Osteoblast (primary cell): ENCODE measurements at regions not wholly inside any gene's neighbourhood (a gene's known extent, or its start where the extent isn't known, plus 50 kb on each side); places are given as distances from the start of the nearest gene placed in this dataset.

Experiments used
- DNase-seq: peaks from one replicate; pipeline ENCODE4 v3.0.0; 2011; ENCODE audit warnings: low spot score, mixed read lengths; ENCODE audit not compliant: insufficient read length; ENCODE audit errors: missing footprints
- H2AFZ ChIP-seq: 2 replicates; pipeline ENCODE4 v1.6.0; 2011; ENCODE audit warnings: mild to moderate bottlenecking, low read length
- H3K27ac ChIP-seq: 2 replicates; pipeline ENCODE4 v1.5.1; 2011; ENCODE audit warnings: mild to moderate bottlenecking, low read depth, low read length, moderate library complexity
- H3K27me3 ChIP-seq: 2 replicates; pipeline ENCODE4 v1.6.0; 2012; ENCODE audit warnings: mild to moderate bottlenecking, control low read depth, inconsistent platforms, low read length, moderate library complexity; ENCODE audit not compliant: insufficient read depth
- H3K36me3 ChIP-seq: 2 replicates; pipeline ENCODE4 v1.5.1; 2011; ENCODE audit warnings: mild to moderate bottlenecking, low read length, control low read depth, moderate library complexity; ENCODE audit not compliant: insufficient read depth
- H3K4me1 ChIP-seq: 2 replicates; pipeline ENCODE4 v1.5.1; 2011; ENCODE audit warnings: mild to moderate bottlenecking, low read length, control low read depth, moderate library complexity; ENCODE audit not compliant: insufficient read depth
- H3K4me2 ChIP-seq: 2 replicates; pipeline ENCODE4 v1.6.0; 2011; ENCODE audit warnings: mild to moderate bottlenecking, low read length; ENCODE audit not compliant: insufficient read depth
- H3K4me3 ChIP-seq: fragments of 200-600 bp; sonication (generic); 3 replicates; pipeline ENCODE4 v1.5.1; 2012; ENCODE audit warnings: mild to moderate bottlenecking, low read length, inconsistent platforms; ENCODE audit not compliant: insufficient read depth
- H3K79me2 ChIP-seq: 2 replicates; pipeline ENCODE4 v1.6.0; 2012; ENCODE audit warnings: mild to moderate bottlenecking, low read length, control low read depth, inconsistent platforms; ENCODE audit not compliant: insufficient read depth
- H3K9me3 ChIP-seq: 2 replicates; pipeline ENCODE4 v1.5.1; 2011; ENCODE audit warnings: low read depth, low read length, control low read depth
- H4K20me1 ChIP-seq: 2 replicates; pipeline ENCODE4 v1.6.0; 2012; ENCODE audit warnings: mild to moderate bottlenecking, low read length, control low read depth; ENCODE audit not compliant: insufficient read depth
- TF ChIP-seq, protein P1 (sequence below): IDR thresholded peaks from 2 replicates; pipeline ENCODE4 v1.5.1; 2011; ENCODE audit warnings: mild to moderate bottlenecking, low read depth, low read length, moderate library complexity; ENCODE audit errors: extremely low read depth

DNA sequence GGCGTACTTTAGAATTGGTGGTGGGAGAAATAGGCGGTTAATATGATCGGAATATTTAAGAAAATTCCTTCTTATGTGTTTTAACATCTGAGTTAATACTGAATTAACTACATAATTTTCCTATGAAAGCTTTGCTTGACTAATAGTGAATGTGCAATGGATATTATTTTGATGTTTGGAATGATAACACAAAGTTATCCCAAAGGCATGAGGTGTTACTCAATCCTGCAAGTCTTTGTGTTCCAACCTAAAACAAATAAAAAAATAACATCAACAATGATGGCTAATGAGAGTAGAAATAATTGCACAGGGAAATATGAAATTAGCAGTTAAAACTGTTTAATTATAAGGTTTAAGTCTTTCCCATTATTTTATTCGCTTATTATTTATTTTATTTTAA lies 183.6 kb upstream of the ARSJ start:
- Histone ChIP-seq H3K4me1 (peaks cover 6% of the 10 kb centered on the region), H3K27me3 (no peaks in the 10 kb centered on the region), H3K79me2 (no peaks in the 10 kb centered on the region), H3K36me3 (no peaks in the 10 kb centered on the region), H3K9me3 (no peaks in the 10 kb centered on the region), H3K4me3 (no peak overlapping the region), H3K27ac (no peak overlapping the region), H2AFZ (no peak overlapping the region), H3K4me2 (no peak overlapping the region), H4K20me1 (no peaks in the 10 kb centered on the region)
- TF ChIP-seq, protein P1, sequence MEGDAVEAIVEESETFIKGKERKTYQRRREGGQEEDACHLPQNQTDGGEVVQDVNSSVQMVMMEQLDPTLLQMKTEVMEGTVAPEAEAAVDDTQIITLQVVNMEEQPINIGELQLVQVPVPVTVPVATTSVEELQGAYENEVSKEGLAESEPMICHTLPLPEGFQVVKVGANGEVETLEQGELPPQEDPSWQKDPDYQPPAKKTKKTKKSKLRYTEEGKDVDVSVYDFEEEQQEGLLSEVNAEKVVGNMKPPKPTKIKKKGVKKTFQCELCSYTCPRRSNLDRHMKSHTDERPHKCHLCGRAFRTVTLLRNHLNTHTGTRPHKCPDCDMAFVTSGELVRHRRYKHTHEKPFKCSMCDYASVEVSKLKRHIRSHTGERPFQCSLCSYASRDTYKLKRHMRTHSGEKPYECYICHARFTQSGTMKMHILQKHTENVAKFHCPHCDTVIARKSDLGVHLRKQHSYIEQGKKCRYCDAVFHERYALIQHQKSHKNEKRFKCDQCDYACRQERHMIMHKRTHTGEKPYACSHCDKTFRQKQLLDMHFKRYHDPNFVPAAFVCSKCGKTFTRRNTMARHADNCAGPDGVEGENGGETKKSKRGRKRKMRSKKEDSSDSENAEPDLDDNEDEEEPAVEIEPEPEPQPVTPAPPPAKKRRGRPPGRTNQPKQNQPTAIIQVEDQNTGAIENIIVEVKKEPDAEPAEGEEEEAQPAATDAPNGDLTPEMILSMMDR = no peak
- no peak for DNase-seq

DNA sequence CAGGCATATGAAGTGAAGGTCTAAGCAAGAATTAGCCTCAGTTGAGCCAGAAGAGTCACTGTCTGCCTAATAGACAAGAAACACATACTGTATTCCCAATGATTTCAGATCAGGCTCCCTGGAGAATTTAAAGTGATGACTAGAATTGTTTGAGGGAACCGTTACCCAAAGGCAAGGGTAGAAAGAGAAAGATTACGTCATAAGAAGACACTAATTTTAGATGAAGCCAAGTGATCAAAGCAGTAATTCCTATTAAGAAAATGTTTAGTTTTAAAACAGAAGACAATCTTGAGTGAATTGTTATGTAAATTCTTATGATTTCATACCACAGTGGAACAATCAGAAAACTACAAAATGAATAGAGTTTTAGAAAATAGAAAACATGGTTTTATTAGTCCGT lies 194.5 kb upstream of the ARSJ start:
- Histone ChIP-seq H3K27ac (no peak overlapping the region), H3K27me3 (no peaks in the 10 kb centered on the region), H3K9me3 (no peaks in the 10 kb centered on the region), H3K4me2 (no peak overlapping the region), H3K79me2 (no peaks in the 10 kb centered on the region), H3K4me1 (no peaks in the 10 kb centered on the region), H3K4me3 (no peak overlapping the region), H4K20me1 (no peaks in the 10 kb centered on the region), H2AFZ (no peak overlapping the region), H3K36me3 (no peaks in the 10 kb centered on the region)
- no peak for DNase-seq
- TF ChIP-seq, protein P1 = no peak

DNA sequence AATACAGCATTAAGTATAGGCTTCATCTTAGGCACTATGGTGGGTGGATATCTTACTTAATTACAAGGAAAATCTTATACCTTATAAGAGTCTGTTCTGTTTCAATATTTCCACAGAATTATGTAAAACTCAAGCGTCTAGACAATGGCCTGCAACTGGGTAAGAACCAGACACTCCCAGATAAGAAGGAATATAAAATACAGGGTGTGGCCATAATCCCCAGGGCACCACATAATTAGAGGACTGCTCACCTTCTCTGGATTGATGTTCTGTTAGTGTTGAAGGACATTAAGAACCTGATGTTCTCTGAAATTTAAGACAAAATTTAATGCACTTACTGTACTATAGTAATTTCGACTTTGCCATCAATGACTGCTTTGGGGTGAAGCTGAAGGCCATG lies 198.2 kb upstream of the ARSJ start:
- TF ChIP-seq, protein P1 = no peak
- Histone ChIP-seq H3K9me3 (no peaks in the 10 kb centered on the region), H3K79me2 (no peaks in the 10 kb centered on the region), H3K4me3 (no peak overlapping the region), H2AFZ (no peak overlapping the region), H4K20me1 (no peaks in the 10 kb centered on the region), H3K4me2 (no peak overlapping the region), H3K27me3 (no peaks in the 10 kb centered on the region), H3K27ac (no peak overlapping the region), H3K4me1 (peaks cover 5% of the 10 kb centered on the region), H3K36me3 (no peaks in the 10 kb centered on the region)
- no peak for DNase-seq

DNA sequence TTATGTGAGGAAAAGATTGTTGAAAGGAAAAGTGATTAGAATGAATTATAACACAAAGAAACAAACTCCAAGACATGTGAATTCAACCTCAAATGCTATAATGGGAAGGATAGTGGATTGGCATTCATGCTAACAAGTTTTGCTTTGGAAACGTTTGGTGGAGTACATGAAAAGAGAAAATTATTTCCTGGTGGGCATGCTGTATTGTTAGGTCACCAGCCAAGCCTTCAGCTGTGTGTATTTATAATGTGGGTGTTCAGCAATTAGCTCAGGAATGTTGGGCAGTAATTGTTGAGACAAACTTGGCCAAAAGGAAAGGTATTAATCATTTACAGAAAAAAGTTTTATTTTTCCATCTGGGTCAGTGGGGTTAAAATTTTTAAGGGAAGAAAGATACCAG lies 198.9 kb upstream of the ARSJ start:
- H3K4me3 ChIP-seq = no peak overlapping the region
- no peaks in the 10 kb centered on the region for H4K20me1 ChIP-seq
- no peak overlapping the region for H3K27ac ChIP-seq
- no peak for DNase-seq
- TF ChIP-seq, protein P1 = no peak
- H2AFZ ChIP-seq = no peak overlapping the region
- H3K36me3 ChIP-seq = no peaks in the 10 kb centered on the region
- H3K9me3 ChIP-seq = no peaks in the 10 kb centered on the region
- H3K79me2 ChIP-seq = no peaks in the 10 kb centered on the region
- no peak overlapping the region for H3K4me2 ChIP-seq
- H3K27me3 ChIP-seq = no peaks in the 10 kb centered on the region
- peaks cover 5% of the 10 kb centered on the region for H3K4me1 ChIP-seq
